ENCODE measurements at regions not wholly inside any gene's neighbourhood (a gene's known extent, or its start where the extent isn't known, plus 50 kb on each side); places are given as distances from the start of the nearest gene placed in this dataset.

DNA sequence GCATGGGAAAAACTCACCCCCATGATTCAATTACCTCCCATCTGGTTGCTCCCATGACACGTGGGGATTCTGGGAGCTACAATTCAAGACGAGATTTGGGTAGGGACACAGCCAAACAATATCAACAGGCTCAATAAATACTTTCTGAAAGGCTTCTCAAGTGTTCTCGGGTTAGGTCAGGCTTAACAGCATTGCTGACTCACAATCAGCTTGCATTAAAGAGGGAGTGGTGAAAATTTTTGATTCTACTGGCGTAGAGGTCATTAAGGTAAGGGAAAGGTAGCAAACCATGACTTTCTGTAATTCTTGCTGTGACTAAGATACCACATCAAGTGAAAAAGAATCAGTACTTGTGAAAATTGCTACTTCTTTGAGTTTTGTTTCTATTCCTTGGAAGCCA, 126.4 kb downstream of the JCAD start:
- TF ChIP-seq, protein P1, sequence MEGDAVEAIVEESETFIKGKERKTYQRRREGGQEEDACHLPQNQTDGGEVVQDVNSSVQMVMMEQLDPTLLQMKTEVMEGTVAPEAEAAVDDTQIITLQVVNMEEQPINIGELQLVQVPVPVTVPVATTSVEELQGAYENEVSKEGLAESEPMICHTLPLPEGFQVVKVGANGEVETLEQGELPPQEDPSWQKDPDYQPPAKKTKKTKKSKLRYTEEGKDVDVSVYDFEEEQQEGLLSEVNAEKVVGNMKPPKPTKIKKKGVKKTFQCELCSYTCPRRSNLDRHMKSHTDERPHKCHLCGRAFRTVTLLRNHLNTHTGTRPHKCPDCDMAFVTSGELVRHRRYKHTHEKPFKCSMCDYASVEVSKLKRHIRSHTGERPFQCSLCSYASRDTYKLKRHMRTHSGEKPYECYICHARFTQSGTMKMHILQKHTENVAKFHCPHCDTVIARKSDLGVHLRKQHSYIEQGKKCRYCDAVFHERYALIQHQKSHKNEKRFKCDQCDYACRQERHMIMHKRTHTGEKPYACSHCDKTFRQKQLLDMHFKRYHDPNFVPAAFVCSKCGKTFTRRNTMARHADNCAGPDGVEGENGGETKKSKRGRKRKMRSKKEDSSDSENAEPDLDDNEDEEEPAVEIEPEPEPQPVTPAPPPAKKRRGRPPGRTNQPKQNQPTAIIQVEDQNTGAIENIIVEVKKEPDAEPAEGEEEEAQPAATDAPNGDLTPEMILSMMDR (conservative IDR thresholded peaks at IDR 0.05; ENCODE audit: low read depth, low read length): no peak
- no peak for TF ChIP-seq EZH2 (IDR thresholded peaks at IDR 0.05; ENCODE audit: borderline replicate concordance, low read depth, low read length, poor library complexity, severe bottlenecking)

Data from A673 (cell line).